GM19438 (cell line): ENCODE measurements at regions not wholly inside any gene's neighbourhood (a gene's known extent, or its start where the extent isn't known, plus 50 kb on each side); places are given as distances from the start of the nearest gene placed in this dataset.

Experiments used
- ATAC-seq: cut with Tn5 transposase; IDR thresholded peaks from one replicate; pipeline ENCODE4 v1.9.1; 2021; ENCODE audit warnings: low read depth; ENCODE audit not compliant: unreplicated experiment

GRCh38 chr1:83615370-83615769, 383.6 kb downstream of the TTLL7 start:
- ATAC-seq, result no peak

- no peak for ATAC-seq
Observed at GRCh38 chr1:83606416-83606955, 392.4 kb downstream of the TTLL7 start.

DNA sequence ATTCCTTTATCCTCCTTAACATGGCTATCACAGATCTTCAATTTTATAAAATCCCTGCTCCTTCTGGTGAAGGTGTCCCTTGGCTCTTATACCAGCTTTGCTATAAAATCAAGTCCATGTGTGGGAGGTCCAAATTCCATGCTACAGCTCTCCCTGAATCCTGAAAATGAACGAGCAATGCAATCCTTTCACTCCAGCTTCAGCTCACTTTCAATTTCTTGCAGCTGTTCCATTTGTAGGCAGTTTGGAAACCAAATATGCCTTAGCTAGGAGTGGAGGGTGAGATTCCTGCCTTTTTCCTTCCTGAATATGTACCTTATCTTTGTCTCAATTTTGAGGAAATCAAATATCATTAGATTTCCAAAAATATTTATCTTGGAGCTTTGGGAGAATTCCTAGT, 402.6 kb downstream of the TTLL7 start:
- no peak for ATAC-seq

DNA sequence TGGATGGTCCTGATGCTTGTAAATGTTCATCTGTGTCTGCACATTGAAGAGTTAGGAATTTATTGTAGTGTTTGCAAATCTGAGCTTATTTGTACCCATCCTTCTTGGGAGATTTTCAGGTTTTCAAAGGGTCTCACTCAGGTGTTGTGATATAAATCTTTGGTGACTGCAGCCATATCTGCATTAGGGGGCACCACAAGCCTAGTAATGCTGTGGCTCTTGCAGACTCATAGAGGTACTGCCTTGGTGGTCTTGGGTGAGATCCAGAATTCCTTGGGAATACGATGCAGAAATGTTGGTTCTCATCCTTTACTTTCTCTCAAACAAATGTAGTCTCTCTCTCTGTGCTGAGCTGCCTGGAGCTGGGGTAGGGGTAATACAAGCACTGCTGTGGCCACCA, 405.9 kb downstream of the TTLL7 start:
- ATAC-seq, result no peak

GRCh38 chr1:83588140-83588539, 410.8 kb downstream of the TTLL7 start:
- ATAC-seq, result no peak

DNA sequence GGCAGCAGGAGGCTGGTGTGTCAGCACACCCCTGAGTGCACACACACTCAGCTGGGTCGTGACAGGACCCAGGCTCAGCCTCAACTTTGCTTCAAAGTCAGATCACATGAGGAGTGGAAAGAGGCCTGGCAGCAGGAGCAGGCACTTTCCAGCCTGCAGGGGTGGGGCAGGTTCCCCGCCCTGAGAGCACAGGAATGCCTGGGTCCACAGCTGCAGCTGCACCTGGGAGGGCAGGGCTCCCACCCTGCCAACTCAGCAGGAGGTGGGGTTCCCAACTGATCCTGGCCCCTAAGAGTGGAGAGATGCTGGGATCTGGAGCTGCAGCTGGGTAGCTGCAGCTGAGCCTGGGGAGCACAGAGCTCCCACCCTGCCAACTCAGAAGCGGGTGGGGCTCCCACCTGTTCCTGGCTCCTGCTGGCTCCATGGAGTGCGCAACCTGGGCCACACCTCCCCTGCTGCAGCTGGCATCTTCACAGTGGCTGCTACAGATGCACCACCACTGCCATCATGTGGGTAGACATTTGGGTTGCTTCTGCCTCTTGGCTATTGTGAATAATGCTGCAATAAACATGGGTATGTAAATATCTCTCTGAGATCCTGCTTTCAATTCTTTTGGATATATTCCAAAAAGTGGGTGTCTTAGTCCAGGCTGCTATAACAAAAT, 415.4 kb downstream of the TTLL7 start:
- ATAC-seq, result no peak

DNA sequence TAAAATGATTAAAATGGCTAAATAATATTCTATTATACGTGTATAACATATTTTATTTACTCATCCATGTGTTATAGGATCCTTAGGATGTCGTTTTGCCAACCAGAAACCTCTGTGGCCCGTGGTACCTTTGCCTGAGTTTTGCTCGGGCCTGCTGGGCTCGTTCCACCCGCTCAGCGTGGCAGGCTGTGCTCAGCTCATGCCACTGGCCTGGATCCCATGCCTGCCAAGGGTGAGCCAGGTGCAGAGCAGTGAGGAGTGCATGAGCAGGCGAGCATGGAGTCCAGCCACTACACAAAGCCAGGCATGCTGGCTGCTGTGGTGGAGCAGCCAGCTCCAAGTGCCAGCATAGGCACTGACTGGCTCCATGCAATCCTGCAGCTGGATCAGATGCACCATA, 417.2 kb downstream of the TTLL7 start:
- no peak for ATAC-seq

- ATAC-seq, result no peak
Observed at GRCh38 chr1:83574791-83575190, 424.1 kb downstream of the TTLL7 start.

DNA sequence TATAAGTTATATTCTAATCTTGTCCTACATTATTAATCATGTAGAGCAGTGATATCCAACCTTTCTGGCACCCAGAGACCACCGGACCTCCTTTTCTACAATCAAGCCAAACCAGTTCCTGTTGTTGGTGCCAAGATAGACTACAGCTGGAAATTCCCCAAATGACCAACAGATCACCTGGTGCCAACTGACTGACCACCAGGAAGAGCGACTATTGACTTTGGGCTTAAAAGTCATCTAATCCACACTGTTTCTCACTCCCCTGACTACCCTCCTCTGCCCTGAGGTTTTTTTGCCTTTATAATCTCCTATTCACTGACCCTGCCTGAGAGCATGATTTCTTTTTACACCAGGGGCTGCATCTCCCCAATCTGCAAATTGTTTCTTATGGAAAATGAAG, 425.2 kb downstream of the TTLL7 start:
- ATAC-seq, result no peak

- ATAC-seq, result no peak
Observed at GRCh38 chr1:83571536-83571935, 427.4 kb downstream of the TTLL7 start.

- no peak for ATAC-seq
Observed at GRCh38 chr1:83561346-83561745, 437.6 kb downstream of the TTLL7 start.

DNA sequence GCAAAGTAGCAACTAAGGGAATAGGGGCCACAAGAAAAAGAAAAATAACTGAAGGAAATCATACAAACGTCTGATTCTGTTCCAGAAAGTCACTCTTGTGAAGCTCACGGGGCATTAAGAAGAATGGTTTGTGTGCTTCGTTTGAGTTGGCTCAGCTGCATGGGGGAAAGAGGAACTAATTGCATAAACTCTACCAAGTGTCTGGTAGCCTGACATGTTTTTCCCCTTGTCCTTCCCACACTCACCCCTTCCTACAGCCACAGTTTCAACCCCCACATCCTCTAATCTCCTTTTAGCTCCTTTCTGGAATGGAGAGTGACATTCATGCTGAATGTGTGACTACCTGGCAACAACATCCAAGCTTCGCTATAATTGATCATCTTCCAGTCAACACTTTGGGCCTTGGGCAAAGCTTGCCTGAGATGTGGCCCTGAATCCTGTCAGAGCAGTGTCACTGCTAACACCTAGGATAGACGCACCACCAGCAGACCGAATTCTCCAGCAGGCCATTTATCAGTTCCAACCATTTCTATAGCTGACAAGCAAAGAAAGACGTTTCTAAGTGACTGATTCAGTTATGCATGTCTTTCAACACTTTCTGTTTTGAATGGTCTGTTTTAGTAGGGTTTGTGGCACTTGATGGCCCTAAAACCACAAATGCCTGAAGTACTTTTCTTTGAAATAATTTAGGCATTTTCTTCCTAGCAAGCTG, 439.6 kb downstream of the TTLL7 start:
- no peak for ATAC-seq

DNA sequence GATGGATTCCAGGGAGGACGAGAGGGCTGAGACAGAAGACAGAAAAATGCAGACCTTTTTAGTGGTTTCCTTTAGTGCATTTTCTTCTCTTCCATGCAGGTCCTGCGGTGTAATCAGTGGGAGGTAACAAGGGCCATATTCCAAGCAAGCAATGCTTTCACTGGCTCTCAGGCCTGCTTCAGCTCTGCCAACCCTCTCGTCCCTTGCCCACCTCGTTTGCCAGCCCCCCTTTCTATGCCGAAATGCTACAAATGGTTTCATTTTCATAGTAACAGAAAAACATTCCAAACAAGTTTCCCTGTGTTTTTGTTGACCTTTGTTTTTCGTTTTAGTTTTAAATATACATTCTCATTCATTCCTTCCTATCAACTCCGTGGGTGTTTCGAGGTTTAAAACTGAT, 443.1 kb downstream of the TTLL7 start:
- no peak for ATAC-seq

GRCh38 chr1:83554174-83554573, 444.8 kb downstream of the TTLL7 start:
- ATAC-seq, result no peak

DNA sequence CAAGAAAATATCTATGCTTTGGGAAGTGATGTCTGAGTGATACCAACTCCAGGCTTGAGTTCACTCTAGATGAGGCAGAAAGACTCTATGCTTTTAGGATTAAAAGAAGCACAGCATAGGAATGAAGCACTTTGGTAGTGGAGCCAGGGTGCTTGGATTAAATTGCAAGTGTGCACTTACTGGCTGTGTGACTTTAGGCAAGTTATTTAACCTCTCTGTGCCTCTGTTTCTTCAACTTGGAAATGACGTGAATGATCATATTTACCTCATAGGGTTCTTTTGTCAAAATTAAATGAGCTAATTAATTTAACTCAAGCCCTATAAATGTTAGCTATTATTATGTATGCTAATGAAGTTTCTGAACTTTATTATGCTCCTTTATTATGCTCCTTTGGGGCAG, 446.1 kb downstream of the TTLL7 start:
- no peak for ATAC-seq

- no peak for ATAC-seq
Observed at GRCh38 chr1:83548311-83548710, 450.6 kb downstream of the TTLL7 start.

- no peak for ATAC-seq
Observed at GRCh38 chr1:83547901-83548300, 451.0 kb downstream of the TTLL7 start.

- no peak for ATAC-seq
Observed at GRCh38 chr1:83546874-83547273, 452.1 kb downstream of the TTLL7 start.

DNA sequence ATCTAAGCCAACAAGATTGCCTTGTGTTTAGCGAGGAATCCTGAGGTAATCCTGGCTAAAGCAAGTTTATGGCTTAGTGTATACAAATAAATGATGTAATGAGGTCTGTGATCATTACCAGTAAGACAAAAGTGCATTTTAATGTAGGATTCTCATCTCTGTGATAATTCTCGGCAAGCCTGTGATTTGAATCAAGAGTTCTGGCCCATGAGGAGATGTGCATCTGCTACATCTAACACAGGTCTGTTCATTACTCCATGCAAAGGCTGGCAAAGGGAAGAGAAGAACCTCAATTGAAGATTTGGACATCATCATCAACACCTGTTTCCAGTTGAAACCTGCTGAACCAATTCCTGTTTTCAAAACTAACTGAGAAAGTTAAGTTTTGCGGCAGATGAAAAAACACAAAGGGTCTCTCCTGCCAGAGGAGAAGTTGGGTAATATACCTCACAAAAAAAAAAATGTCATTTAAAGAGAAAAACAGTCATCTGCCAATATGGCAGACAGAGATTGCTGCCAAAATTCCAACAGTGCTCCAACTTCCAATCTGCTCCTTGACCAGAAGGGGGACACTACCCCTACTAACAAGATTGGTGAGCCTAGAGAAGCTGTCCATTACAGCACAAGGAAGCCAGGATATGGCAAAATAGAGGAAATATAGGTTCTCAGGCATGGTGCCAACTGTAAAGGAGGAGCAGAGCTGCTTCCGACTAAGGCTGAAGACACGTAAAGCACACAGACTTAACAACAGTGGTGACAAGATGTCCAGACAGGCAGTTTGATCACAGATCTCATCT, 453.7 kb downstream of the TTLL7 start:
- ATAC-seq, result no peak

- no peak for ATAC-seq
Observed at GRCh38 chr1:83543222-83543973, 455.5 kb downstream of the TTLL7 start.
